HCT116 (cell line): ENCODE measurements at regions not wholly inside any gene's neighbourhood (a gene's known extent, or its start where the extent isn't known, plus 50 kb on each side); places are given as distances from the start of the nearest gene placed in this dataset.

Source experiments
- ATAC-seq: fragments of 200-7000 bp; cut with Tn5 transposase; 2 replicates; pipeline ENCODE4 v1.9.1; 2020; ENCODE audit warnings: mild to moderate bottlenecking, moderate library complexity
- BruUV-seq: library from RNA; stranded (reverse); fragments of 400-500 nt; replicated peaks from 2 replicates; lab custom pipeline; 2021; lab: Mats Ljungman, UMichigan
- CTCF ChIA-PET: fragments of 300-600 bp; sonication (Branson Sonifier 250); formaldehyde crosslinking; loops from one replicate; lab custom pipeline; 2021; ENCODE audit warnings: antibody characterized with exemption; lab: Charles Lee
- POLR2A ChIA-PET: fragments of 300-600, 350-600 bp; sonication (Branson Sonifier 250); formaldehyde crosslinking; loops from one replicate; lab custom pipeline; 2021; ENCODE audit warnings: antibody characterized with exemption; lab: Charles Lee
- RAD21 ChIA-PET, 2 experiments: fragments of 300-600 bp; sonication (Branson Sonifier 250); formaldehyde crosslinking; loops; one replicate each; lab custom pipeline; 2023; ENCODE audit warnings: low total read pairs in 2 of 2; ENCODE audit not compliant: uncharacterized antibody in 2 of 2, unreplicated experiment in 2 of 2, low non-redundant PET in 1 of 2; lab: Charles Lee
- DNase-seq: peaks from one replicate; pipeline ENCODE4 v3.0.0-alpha.2; 2010; ENCODE audit warnings: low read depth, low spot score
- H2AFZ ChIP-seq: fragments of 200-600 bp; shearing (Covaris generic), sonication (generic); 2 replicates; pipeline ENCODE4 v1.6.1; 2017; ENCODE audit warnings: low read depth, mixed run types, mixed read lengths, antibody characterized with exemption, low read length; ENCODE audit not compliant: poor library complexity, severe bottlenecking
- H3K27ac ChIP-seq: 2 replicates; pipeline ENCODE4 v1.5.1; 2012; ENCODE audit warnings: low read depth, low read length
- H3K27me3 ChIP-seq: fragments of 200-600 bp; sonication (generic); 2 replicates; pipeline ENCODE4 v1.6.1; 2016; ENCODE audit warnings: mixed run types, low read length, mixed read lengths; ENCODE audit not compliant: insufficient read depth
- H3K36me3 ChIP-seq, 2 experiments: fragments of 200-500 bp in 1 of 2; fragments of 200-600 bp in 1 of 2; sonication (Bioruptor generic) in 1 of 2; sonication (generic) in 1 of 2; 2 replicates each; pipeline versions ENCODE4 v1.5.1 to v1.6.1; 2014 to 2016; ENCODE audit warnings: low read length in 2 of 2, inconsistent platforms in 1 of 2, mixed read lengths in 1 of 2, mixed run types in 1 of 2; ENCODE audit not compliant: insufficient read depth in 2 of 2, control insufficient read depth in 1 of 2
- H3K4me1 ChIP-seq, 2 experiments: fragments of 200-600 bp in 1 of 2; sonication (generic) in 1 of 2; 2 replicates each; pipeline versions ENCODE4 v1.5.1 to v1.6.1; 2012 to 2017; ENCODE audit warnings: low read length in 2 of 2, inconsistent platforms in 1 of 2, mild to moderate bottlenecking in 1 of 2, mixed read lengths in 1 of 2, mixed run types in 1 of 2, moderate library complexity in 1 of 2; ENCODE audit not compliant: insufficient read depth in 2 of 2, control insufficient read depth in 1 of 2
- H3K4me2 ChIP-seq: fragments of 200-600 bp; sonication (generic); 2 replicates; pipeline ENCODE4 v1.6.1; 2017; ENCODE audit warnings: mixed run types, low read length, mixed read lengths
- H3K4me3 ChIP-seq, 2 experiments: fragments of 200-600 bp in 1 of 2; sonication (generic) in 1 of 2; replicated peaks in 1 of 2; 2 replicates each; pipeline ENCODE4 v1.5.1; 2011 to 2016; ENCODE audit warnings: low read length in 2 of 2, control low read depth in 1 of 2, low read depth in 1 of 2, mild to moderate bottlenecking in 1 of 2, mixed read lengths in 1 of 2, mixed run types in 1 of 2
- H3K79me2 ChIP-seq: fragments of 200-600 bp; sonication (generic); 2 replicates; pipeline ENCODE4 v1.6.1; 2017; ENCODE audit warnings: mild to moderate bottlenecking, mixed run types, low read length, moderate library complexity, mixed read lengths; ENCODE audit not compliant: insufficient read depth
- H3K9ac ChIP-seq: fragments of 200-600 bp; sonication (generic); 2 replicates; pipeline ENCODE4 v1.6.1; 2016; ENCODE audit warnings: low read length, mixed read lengths
- H3K9me2 ChIP-seq: fragments of 200-600 bp; sonication (generic), shearing (Covaris generic); 2 replicates; pipeline ENCODE4 v1.6.1; 2017; ENCODE audit warnings: mixed run types, mild to moderate bottlenecking, moderate library complexity; ENCODE audit not compliant: insufficient read depth
- H3K9me3 ChIP-seq, 2 experiments: fragments of 200-500 bp in 1 of 2; fragments of 200-600 bp in 1 of 2; sonication (Bioruptor generic) in 1 of 2; sonication (generic) in 1 of 2; 2 replicates each; pipeline ENCODE4 v1.6.1; 2014 to 2017; ENCODE audit warnings: low read length in 2 of 2, mixed read lengths in 2 of 2, inconsistent platforms in 1 of 2, low read depth in 1 of 2, mild to moderate bottlenecking in 1 of 2, mixed run types in 1 of 2, moderate library complexity in 1 of 2; ENCODE audit not compliant: control insufficient read depth in 1 of 2, insufficient read depth in 1 of 2
- H4K20me1 ChIP-seq: fragments of 200-600 bp; sonication (generic), shearing (Covaris generic); 2 replicates; pipeline ENCODE4 v1.6.1; 2017; ENCODE audit warnings: mixed run types, mild to moderate bottlenecking, moderate library complexity; ENCODE audit not compliant: insufficient read depth
- CEBPB ChIP-seq: IDR thresholded peaks from 2 replicates; pipeline ENCODE4 v1.6.1; 2012; ENCODE audit warnings: low read depth
- CTCF ChIP-seq, 3 experiments: fragments of 200-600 bp in 1 of 3; sonication (generic) in 1 of 3; IDR thresholded peaks in 2 of 3; conservative IDR thresholded peaks in 1 of 3; 2 replicates each; pipeline ENCODE4 v1.5.1; 2012 to 2017; ENCODE audit warnings: low read depth in 2 of 3, low read length in 2 of 3, antibody characterized with exemption in 1 of 3, borderline replicate concordance in 1 of 3, control low read depth in 1 of 3, mild to moderate bottlenecking in 1 of 3, mixed read lengths in 1 of 3, mixed run types in 1 of 3, moderate library complexity in 1 of 3; ENCODE audit not compliant: insufficient read depth in 1 of 3
- EGR1 ChIP-seq: IDR thresholded peaks from 2 replicates; pipeline ENCODE4 v1.6.1; 2012; ENCODE audit warnings: low read depth
- FOSL1 ChIP-seq: IDR thresholded peaks from 2 replicates; pipeline ENCODE4 v1.6.1; 2012; ENCODE audit warnings: low read depth
- POLR2AphosphoS5 ChIP-seq: IDR thresholded peaks from 2 replicates; pipeline ENCODE4 v1.6.1; 2011; ENCODE audit warnings: mild to moderate bottlenecking, low read depth, low read length, moderate library complexity
- RAD21 ChIP-seq: IDR thresholded peaks from 2 replicates; pipeline ENCODE4 v1.6.1; 2012; ENCODE audit warnings: low read depth, mild to moderate bottlenecking
- ZBTB33 ChIP-seq: IDR thresholded peaks from 2 replicates; pipeline ENCODE4 v1.6.1; 2011; ENCODE audit warnings: mild to moderate bottlenecking, low read length, moderate library complexity; ENCODE audit not compliant: insufficient replicate concordance; ENCODE audit errors: extremely low read depth
- intact Hi-C: fragments of 100-400 bp; cut with micrococcal nuclease; formaldehyde crosslinking; loops from 2 replicates; pipeline ENCODE4 v1.10.0; 2022

- Histone ChIP-seq H3K9me2 (no peaks in the 10 kb centered on the region), H3K27me3 (no peaks in the 10 kb centered on the region), H3K9ac (no peak overlapping the region), H3K4me2 (no peak overlapping the region), H3K4me3 (no peak overlapping the region), H3K9me3 (no peaks in the 10 kb centered on the region), H2AFZ (no peak overlapping the region), H3K36me3 (no peaks in the 10 kb centered on the region), H3K27ac (no peak overlapping the region), H4K20me1 (no peaks in the 10 kb centered on the region), H3K79me2 (no peaks in the 10 kb centered on the region), H3K4me1 (no peaks in the 10 kb centered on the region)
- ChIA-PET POLR2A (no interaction called here), RAD21 (no interaction called here), CTCF (no interaction called here)
- TF ChIP-seq FOSL1 (no peak), EGR1 (no peak), CTCF (IDR thresholded peaks at IDR 0.05 in 2 of 3, conservative IDR thresholded peaks at IDR 0.05 in 1 of 3; ENCODE audit: borderline replicate concordance in 1 of 3, insufficient read depth in 1 of 3, low read depth in 2 of 3, low read length in 2 of 3) (no peak), ZBTB33 (no peak), CEBPB (no peak), POLR2AphosphoS5 (no peak), RAD21 (no peak)
- intact Hi-C loops, result no loop called here
- DNase-seq (no peak), ATAC-seq (no peak)
- BruUV-seq, result no TSS peak
Observed at GRCh38 chr1:214842856-214843255, 239.7 kb upstream of the KCNK2 start.
